ENCODE measurements at regions not wholly inside any gene's neighbourhood (a gene's known extent, or its start where the extent isn't known, plus 50 kb on each side); places are given as distances from the start of the nearest gene placed in this dataset.

DNA sequence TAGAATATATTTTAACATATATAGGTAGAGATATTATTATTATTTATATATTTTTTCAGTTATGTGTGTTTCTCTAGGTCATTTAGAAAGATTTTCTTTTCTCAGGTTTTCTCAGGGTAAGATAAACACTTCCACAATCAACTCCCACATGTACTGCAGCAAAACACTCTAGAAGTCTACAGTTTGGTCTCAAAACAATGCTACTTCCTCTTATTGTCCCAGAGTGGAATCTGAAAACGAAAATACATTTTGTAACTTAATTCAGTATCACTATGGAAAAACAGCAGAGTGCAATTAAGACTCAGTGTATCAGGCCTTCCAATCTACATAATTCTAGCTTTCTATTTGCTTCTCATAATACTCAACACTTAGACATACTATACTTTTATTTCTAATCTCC is 190.1 kb upstream of the SLC35G4 start:
- TF ChIP-seq EZH2 (IDR thresholded peaks at IDR 0.05; ENCODE audit: insufficient read depth, poor library complexity, severe bottlenecking): no peak
- no peak for TF ChIP-seq EZH2phosphoT487 (IDR thresholded peaks at IDR 0.05; ENCODE audit: insufficient read depth, low read depth)

Measured in GM23248 (cell line).